Neural cell (in vitro differentiated cells): ENCODE measurements at regions not wholly inside any gene's neighbourhood (a gene's known extent, or its start where the extent isn't known, plus 50 kb on each side); places are given as distances from the start of the nearest gene placed in this dataset.

Source experiments
- CTCF ChIP-seq: fragments of 450-650 bp; IDR thresholded peaks from 2 replicates; pipeline ENCODE4 v1.5.1; 2014; ENCODE audit warnings: antibody characterized with exemption, mild to moderate bottlenecking, moderate library complexity; ENCODE audit not compliant: poor library complexity, severe bottlenecking
- MXI1 ChIP-seq: fragments of 450-650 bp; conservative IDR thresholded peaks from 2 replicates; pipeline ENCODE4 v1.6.1; 2014; ENCODE audit warnings: antibody characterized with exemption, mild to moderate bottlenecking; ENCODE audit not compliant: poor library complexity, severe bottlenecking
- SMC3 ChIP-seq: fragments of 450-650 bp; conservative IDR thresholded peaks from 2 replicates; pipeline ENCODE4 v1.6.1; 2014; ENCODE audit warnings: antibody characterized with exemption, mild to moderate bottlenecking, moderate library complexity; ENCODE audit not compliant: poor library complexity

GRCh38 chr2:125573432-125573831 is 1082.5 kb upstream of the GYPC start:
- TF ChIP-seq CTCF: no peak
- TF ChIP-seq SMC3: no peak
- TF ChIP-seq MXI1: no peak
